GM12875 (cell line): ENCODE measurements at regions not wholly inside any gene's neighbourhood (a gene's known extent, or its start where the extent isn't known, plus 50 kb on each side); places are given as distances from the start of the nearest gene placed in this dataset.

ENCODE experiments used
- H3K4me3 ChIP-seq: one replicate; pipeline ENCODE4 v1.5.1; 2011; ENCODE audit warnings: low read depth, low read length, control low read depth
- CTCF ChIP-seq: IDR thresholded peaks from 2 replicates; pipeline ENCODE4 v1.5.1; 2011; ENCODE audit warnings: low read depth, mild to moderate bottlenecking, control low read depth, inconsistent platforms, low read length, moderate library complexity, borderline replicate concordance; ENCODE audit not compliant: insufficient read depth

DNA sequence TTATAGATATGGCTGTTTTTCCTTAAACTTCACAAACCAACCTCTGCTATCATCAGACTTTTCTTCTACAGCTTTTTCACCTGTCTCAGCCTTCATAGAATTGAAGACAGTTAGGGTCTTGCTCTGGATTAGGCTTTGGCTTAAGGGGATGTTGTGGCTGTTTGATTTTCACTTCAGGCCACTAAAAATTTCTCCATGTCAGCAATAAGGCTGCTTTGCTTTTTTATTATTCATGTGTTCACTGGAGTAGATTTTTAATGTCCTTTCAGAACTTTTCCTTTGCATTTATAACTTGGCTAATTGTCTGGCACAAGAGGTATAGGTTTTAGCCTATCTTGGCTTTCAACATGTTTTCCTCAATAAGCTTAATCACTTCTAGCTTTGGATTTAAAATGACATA lies 392.6 kb downstream of the RFPL4B start:
- no peak overlapping the region for H3K4me3 ChIP-seq
- TF ChIP-seq CTCF, result no peak

DNA sequence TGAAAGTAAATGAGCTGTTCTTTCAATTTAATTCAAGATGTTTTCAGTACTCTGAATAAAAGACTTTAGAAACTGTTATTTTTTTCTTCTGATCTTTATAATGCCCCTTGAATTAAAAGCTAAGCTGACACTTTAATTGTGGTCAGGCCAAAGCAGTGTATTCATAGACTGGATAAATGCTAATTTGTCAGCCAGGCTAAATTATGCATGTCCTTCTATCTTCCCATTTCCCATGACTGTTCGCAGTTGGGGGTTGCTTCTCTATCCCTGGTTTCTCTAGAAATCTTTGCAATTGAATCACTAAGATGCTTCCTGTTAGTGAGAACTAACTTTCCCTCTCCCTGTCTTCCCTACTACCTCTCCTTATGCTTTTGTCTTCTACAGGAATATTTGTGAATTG lies 396.2 kb downstream of the RFPL4B start:
- TF ChIP-seq CTCF, result no peak

DNA sequence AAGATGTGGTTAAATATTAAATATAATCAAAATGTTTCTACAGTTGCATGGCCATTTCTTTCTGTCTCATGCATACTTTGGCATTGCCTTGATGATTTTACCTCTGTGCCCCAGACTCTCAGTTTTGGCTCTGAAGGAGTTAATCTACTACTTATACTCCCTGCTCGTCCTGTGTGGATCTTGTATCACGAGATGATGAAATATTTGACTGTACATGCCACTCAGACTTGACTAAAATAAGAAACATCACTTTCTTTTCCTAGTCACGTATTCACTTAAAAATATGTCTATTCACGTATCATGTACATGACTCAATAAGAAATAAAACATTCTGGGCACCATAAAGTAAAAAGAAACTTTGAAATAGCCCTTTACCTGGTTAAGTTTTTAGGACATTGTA lies 397.7 kb downstream of the RFPL4B start:
- no peak for TF ChIP-seq CTCF
- H3K4me3 ChIP-seq, result no peak overlapping the region

More for the DNA sequence above, 396.2 kb downstream of the RFPL4B start:
- H3K4me3 ChIP-seq, result no peak overlapping the region

DNA sequence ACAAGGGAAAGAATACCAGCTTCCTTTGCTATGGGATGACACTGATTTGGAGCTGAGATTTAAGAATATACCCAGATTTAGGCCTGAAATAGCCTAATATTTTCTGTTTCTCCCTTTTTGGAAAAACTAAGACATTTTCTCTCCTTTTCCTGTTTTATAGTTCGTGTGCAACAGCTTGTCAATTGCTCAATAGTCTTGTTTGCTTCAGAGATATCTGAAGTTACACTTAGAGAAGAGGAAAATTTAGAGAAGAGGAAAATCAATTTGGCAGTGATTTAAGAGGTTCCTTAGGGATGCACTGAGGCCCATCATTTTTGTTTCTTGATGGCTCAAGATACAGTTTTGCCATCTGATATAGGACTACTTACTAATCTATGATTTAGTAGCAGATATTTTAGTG lies 398.6 kb downstream of the RFPL4B start:
- TF ChIP-seq CTCF, result no peak

DNA sequence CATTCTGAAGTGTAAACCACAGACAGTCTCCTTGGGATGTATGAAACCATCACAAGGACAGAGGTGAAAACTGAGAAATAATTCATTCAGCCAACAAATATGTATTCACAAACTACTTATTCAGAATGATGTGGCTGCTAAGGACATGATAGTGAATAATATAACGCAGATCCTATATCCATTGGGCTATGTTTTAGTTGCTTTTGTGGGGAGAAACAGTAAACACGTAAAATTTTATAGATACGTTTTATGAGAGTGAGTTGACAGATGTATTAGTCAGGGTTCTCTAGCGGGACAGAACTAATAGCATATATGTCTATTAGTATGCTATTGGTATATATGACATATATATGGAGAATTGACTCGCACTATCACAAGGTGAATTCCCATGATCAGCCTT lies 402.5 kb downstream of the RFPL4B start:
- no peak for TF ChIP-seq CTCF
- no peak overlapping the region for H3K4me3 ChIP-seq

More for the DNA sequence above, 398.6 kb downstream of the RFPL4B start:
- H3K4me3 ChIP-seq, result no peak overlapping the region

DNA sequence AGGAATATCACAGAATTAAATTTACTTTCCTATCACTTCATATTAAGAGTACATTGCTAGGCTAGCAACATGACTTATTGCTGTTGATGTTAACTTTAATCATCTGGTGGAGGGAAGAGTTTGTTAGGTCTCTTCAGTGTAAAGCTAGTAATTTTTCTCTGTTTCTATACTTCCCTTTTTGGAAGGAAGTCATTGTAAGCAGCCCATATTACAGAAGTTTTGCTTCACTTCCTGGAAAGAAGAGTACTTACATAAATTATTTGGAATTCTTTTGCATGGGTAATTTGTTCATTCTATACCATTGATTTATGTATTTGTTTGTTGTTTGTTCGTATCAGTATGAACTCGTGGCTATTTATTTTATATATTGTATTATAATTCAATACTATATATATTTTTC lies 405.2 kb downstream of the RFPL4B start:
- no peak for TF ChIP-seq CTCF
- H3K4me3 ChIP-seq, result no peak overlapping the region

DNA sequence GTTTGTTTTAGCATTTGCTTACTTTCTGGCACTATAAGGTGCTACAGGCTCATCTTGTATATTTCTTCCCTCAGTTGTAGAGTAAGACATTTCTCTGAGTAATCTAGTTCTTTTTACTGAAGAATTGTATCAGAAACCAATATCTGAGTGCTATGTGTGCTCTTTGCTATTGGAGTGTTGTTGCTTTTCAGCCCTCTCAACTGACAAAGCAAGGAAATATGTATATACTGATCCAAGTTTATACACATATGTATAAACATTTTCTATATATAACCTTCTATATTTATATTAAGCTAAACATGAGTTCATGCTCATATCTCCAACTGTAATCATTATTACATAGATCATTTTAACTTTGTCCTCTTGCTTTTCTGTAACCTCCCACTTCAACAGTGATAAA lies 405.7 kb downstream of the RFPL4B start:
- no peak for TF ChIP-seq CTCF
- no peak overlapping the region for H3K4me3 ChIP-seq
